ENCODE measurements at regions not wholly inside any gene's neighbourhood (a gene's known extent, or its start where the extent isn't known, plus 50 kb on each side); places are given as distances from the start of the nearest gene placed in this dataset.

DNA sequence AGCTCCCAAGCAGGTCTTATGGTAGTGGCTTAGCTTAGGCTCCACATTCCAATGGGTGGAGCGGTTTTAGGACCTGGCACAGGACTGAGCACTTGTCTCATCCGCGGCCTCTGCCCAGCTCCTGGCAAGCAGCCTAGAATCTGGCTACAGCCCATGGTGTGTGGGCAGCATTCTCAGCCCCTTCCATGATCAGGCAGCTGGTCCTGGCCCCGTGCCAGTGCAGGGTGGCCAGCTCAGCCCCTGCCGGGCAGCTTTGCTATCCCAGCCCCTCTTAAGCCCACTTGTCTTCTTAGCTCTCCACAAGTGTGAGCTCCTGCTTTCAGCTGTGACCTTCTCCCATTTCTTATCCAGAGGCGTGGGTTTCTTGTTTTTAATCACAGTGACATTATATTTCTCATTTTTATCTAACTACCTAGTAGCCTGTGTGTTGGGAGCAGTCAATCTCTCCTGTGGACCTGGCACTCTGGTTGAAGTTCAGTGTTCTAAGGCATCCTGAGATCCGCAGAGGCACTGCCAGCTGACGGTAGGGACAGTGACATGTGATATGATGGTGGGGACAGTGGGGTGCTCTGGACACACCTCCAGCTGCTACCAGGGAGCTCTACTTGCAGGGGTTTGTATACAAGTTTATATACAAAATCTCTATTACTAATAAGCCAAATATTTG is 84.5 kb upstream of the PRNP start:
- H3K9ac ChIP-seq (ENCODE audit: low read length), result no peak overlapping the region
- no peaks in the 10 kb centered on the region for H3K27me3 ChIP-seq (ENCODE audit: low read length)
- H3K4me2 ChIP-seq (ENCODE audit: low read depth, low read length, poor library complexity, severe bottlenecking), result no peak overlapping the region

GRCh38 chr20:4600308-4601014 is 85.8 kb upstream of the PRNP start:
- H3K9ac ChIP-seq (ENCODE audit: low read length), result no peak overlapping the region
- no peaks in the 10 kb centered on the region for H3K9me3 ChIP-seq (ENCODE audit: insufficient read depth, low read length)
- no peak overlapping the region for H2AFZ ChIP-seq (ENCODE audit: low read depth, low read length, severe bottlenecking)
- H3K79me2 ChIP-seq (ENCODE audit: insufficient read depth, low read length), result no peaks in the 10 kb centered on the region
- no peaks in the 10 kb centered on the region for H3F3A ChIP-seq (ENCODE audit: insufficient read depth)
- no peaks in the 10 kb centered on the region for H3K9me2 ChIP-seq (replicated peaks; ENCODE audit: insufficient read depth, low read length)
- no peaks in the 10 kb centered on the region for H3K36me3 ChIP-seq (ENCODE audit: low read length)
- TF ChIP-seq, protein P1, sequence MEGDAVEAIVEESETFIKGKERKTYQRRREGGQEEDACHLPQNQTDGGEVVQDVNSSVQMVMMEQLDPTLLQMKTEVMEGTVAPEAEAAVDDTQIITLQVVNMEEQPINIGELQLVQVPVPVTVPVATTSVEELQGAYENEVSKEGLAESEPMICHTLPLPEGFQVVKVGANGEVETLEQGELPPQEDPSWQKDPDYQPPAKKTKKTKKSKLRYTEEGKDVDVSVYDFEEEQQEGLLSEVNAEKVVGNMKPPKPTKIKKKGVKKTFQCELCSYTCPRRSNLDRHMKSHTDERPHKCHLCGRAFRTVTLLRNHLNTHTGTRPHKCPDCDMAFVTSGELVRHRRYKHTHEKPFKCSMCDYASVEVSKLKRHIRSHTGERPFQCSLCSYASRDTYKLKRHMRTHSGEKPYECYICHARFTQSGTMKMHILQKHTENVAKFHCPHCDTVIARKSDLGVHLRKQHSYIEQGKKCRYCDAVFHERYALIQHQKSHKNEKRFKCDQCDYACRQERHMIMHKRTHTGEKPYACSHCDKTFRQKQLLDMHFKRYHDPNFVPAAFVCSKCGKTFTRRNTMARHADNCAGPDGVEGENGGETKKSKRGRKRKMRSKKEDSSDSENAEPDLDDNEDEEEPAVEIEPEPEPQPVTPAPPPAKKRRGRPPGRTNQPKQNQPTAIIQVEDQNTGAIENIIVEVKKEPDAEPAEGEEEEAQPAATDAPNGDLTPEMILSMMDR (IDR thresholded peaks at IDR 0.05; ENCODE audit: insufficient read depth, low read length, poor library complexity, severe bottlenecking), result no peak
- TF ChIP-seq EZH2phosphoT487 (conservative IDR thresholded peaks at IDR 0.05; ENCODE audit: low read length), result no peak
- H3K27me3 ChIP-seq (ENCODE audit: low read length), result no peaks in the 10 kb centered on the region
- H3K4me2 ChIP-seq (ENCODE audit: low read depth, low read length, poor library complexity, severe bottlenecking), result no peak overlapping the region
- H3K27ac ChIP-seq (ENCODE audit: low read depth, low read length), result no peak overlapping the region
- H3K4me3 ChIP-seq (ENCODE audit: insufficient read depth, low read length, poor library complexity, severe bottlenecking), result no peak overlapping the region
- H4K20me1 ChIP-seq (ENCODE audit: low read depth, low read length), result no peaks in the 10 kb centered on the region

More for the DNA sequence above, 84.5 kb upstream of the PRNP start:
- TF ChIP-seq, protein P1 (IDR thresholded peaks at IDR 0.05; ENCODE audit: insufficient read depth, low read length, poor library complexity, severe bottlenecking), result no peak
- H2AFZ ChIP-seq (ENCODE audit: low read depth, low read length, severe bottlenecking), result no peak overlapping the region
- no peaks in the 10 kb centered on the region for H3K79me2 ChIP-seq (ENCODE audit: insufficient read depth, low read length)
- no peaks in the 10 kb centered on the region for H3K36me3 ChIP-seq (ENCODE audit: low read length)
- H4K20me1 ChIP-seq (ENCODE audit: low read depth, low read length), result no peaks in the 10 kb centered on the region
- H3K4me3 ChIP-seq (ENCODE audit: insufficient read depth, low read length, poor library complexity, severe bottlenecking), result no peak overlapping the region
- H3F3A ChIP-seq (ENCODE audit: insufficient read depth), result no peaks in the 10 kb centered on the region
- no peak overlapping the region for H3K27ac ChIP-seq (ENCODE audit: low read depth, low read length)
- H3K9me3 ChIP-seq (ENCODE audit: insufficient read depth, low read length), result no peaks in the 10 kb centered on the region
- H3K9me2 ChIP-seq (replicated peaks; ENCODE audit: insufficient read depth, low read length), result no peaks in the 10 kb centered on the region

- Histone ChIP-seq H3K4me3 (ENCODE audit: insufficient read depth, low read length, poor library complexity, severe bottlenecking) (no peak overlapping the region), H3K9me2 (replicated peaks; ENCODE audit: insufficient read depth, low read length) (no peaks in the 10 kb centered on the region), H3K27me3 (ENCODE audit: low read length) (no peaks in the 10 kb centered on the region), H3K79me2 (ENCODE audit: insufficient read depth, low read length) (no peaks in the 10 kb centered on the region), H3K27ac (ENCODE audit: low read depth, low read length) (no peak overlapping the region), H3K4me2 (ENCODE audit: low read depth, low read length, poor library complexity, severe bottlenecking) (no peak overlapping the region), H3K36me3 (ENCODE audit: low read length) (no peaks in the 10 kb centered on the region), H3K9me3 (ENCODE audit: insufficient read depth, low read length) (no peaks in the 10 kb centered on the region), H3K9ac (ENCODE audit: low read length) (no peak overlapping the region), H2AFZ (ENCODE audit: low read depth, low read length, severe bottlenecking) (no peak overlapping the region), H3F3A (ENCODE audit: insufficient read depth) (no peaks in the 10 kb centered on the region), H4K20me1 (ENCODE audit: low read depth, low read length) (no peaks in the 10 kb centered on the region)
- no peak for TF ChIP-seq EZH2phosphoT487 (conservative IDR thresholded peaks at IDR 0.05; ENCODE audit: low read length)
- TF ChIP-seq, protein P1 (IDR thresholded peaks at IDR 0.05; ENCODE audit: insufficient read depth, low read length, poor library complexity, severe bottlenecking), result no peak
These were observed 89.0 kb upstream of the PRNP start for GRCh38 chr20:4597215-4597614.

Measured in SU-DHL-6 (cell line).